SK-N-SH treated with all-trans-retinoic acid at 6 μM for 48 hours (cell line): ENCODE measurements at regions not wholly inside any gene's neighbourhood (a gene's known extent, or its start where the extent isn't known, plus 50 kb on each side); places are given as distances from the start of the nearest gene placed in this dataset.

Experiments
- ARNTL ChIP-seq: fragments of 450-650 bp; formaldehyde crosslinking; IDR thresholded peaks from 2 replicates; pipeline ENCODE4 v1.5.0; 2020; ENCODE audit warnings: low read depth, mild to moderate bottlenecking, moderate library complexity, borderline replicate concordance
- ESRRG ChIP-seq: fragments of 250-450 bp; sonication (Bioruptor Pico); IDR thresholded peaks from 2 replicates; pipeline ENCODE4 v1.6.1; 2021; ENCODE audit warnings: mild to moderate bottlenecking
- PATZ1 ChIP-seq: fragments of 250-450 bp; sonication (Bioruptor Pico); IDR thresholded peaks from 2 replicates; pipeline ENCODE4 v1.8.0; 2020; ENCODE audit warnings: mild to moderate bottlenecking, moderate library complexity, borderline replicate concordance
- PPARA ChIP-seq: fragments of 250-450 bp; sonication (Bioruptor Pico); IDR thresholded peaks from 2 replicates; pipeline ENCODE4 v1.5.0; 2020; ENCODE audit warnings: mild to moderate bottlenecking, borderline replicate concordance
- RARB ChIP-seq: fragments of 250-450 bp; sonication (Bioruptor Pico); IDR thresholded peaks from 2 replicates; pipeline ENCODE4 v1.8.0; 2021; ENCODE audit warnings: mild to moderate bottlenecking, moderate library complexity
- TOX ChIP-seq: fragments of 250-450 bp; sonication (Bioruptor Pico); IDR thresholded peaks from 2 replicates; pipeline ENCODE4 v1.8.0; 2021; ENCODE audit warnings: mild to moderate bottlenecking, moderate library complexity, borderline replicate concordance
- TSHZ2 ChIP-seq: fragments of 250-450 bp; sonication (Bioruptor Pico); IDR thresholded peaks from 2 replicates; pipeline ENCODE4 v1.5.0; 2020; ENCODE audit warnings: mild to moderate bottlenecking, moderate library complexity
- ZFP3 ChIP-seq: fragments of 250-450 bp; sonication (Bioruptor Pico); IDR thresholded peaks from 2 replicates; pipeline ENCODE4 v1.5.0; 2020; ENCODE audit warnings: mild to moderate bottlenecking, moderate library complexity
- ZFP30 ChIP-seq: fragments of 450-650 bp; formaldehyde crosslinking; IDR thresholded peaks from 2 replicates; pipeline ENCODE4 v1.5.0; 2022; ENCODE audit warnings: mild to moderate bottlenecking, moderate library complexity
- ZNF565 ChIP-seq: fragments of 450-650 bp; formaldehyde crosslinking; conservative IDR thresholded peaks from 2 replicates; pipeline ENCODE4 v1.5.0; 2020; ENCODE audit warnings: low read depth, mild to moderate bottlenecking, moderate library complexity
- ZNF70 ChIP-seq: fragments of 450-650 bp; formaldehyde crosslinking; IDR thresholded peaks from 2 replicates; pipeline ENCODE4 v1.5.0; 2020; ENCODE audit warnings: mild to moderate bottlenecking, moderate library complexity
- ZNF8 ChIP-seq: fragments of 450-650 bp; formaldehyde crosslinking; IDR thresholded peaks from 2 replicates; pipeline ENCODE4 v1.5.0; 2020; ENCODE audit warnings: mild to moderate bottlenecking, moderate library complexity

- TF ChIP-seq PATZ1 (no peak), ESRRG (CRISPR knock-in tag) (no peak), TSHZ2 (no peak), ZFP30 (CRISPR knock-in tag) (no peak), TOX (no peak), ZNF8 (CRISPR knock-in tag) (no peak), PPARA (CRISPR knock-in tag) (no peak), ZFP3 (CRISPR knock-in tag) (no peak), RARB (CRISPR knock-in tag) (no peak), ARNTL (CRISPR knock-in tag) (no peak), ZNF70 (CRISPR knock-in tag) (no peak), ZNF565 (CRISPR knock-in tag) (no peak)
These were observed 353.9 kb downstream of the PCNX1 start for GRCh38 chr14:71261206-71261605.
